Gastroesophageal sphincter (tissue), 4 donors: ENCODE measurements at regions not wholly inside any gene's neighbourhood (a gene's known extent, or its start where the extent isn't known, plus 50 kb on each side); places are given as distances from the start of the nearest gene placed in this dataset.

Experiments
- ATAC-seq: fragments of 150-250 bp; one replicate; pipeline ENCODE4 v1.9.1; 2016; ENCODE audit warnings: mild to moderate bottlenecking, moderate library complexity
- H3K27ac ChIP-seq, 4 donors: fragments of 200-600 bp; sonication (generic) in 3 of 4; 1 replicate in 3 of 4; 2 replicates in 1 of 4; pipeline ENCODE4 v1.5.1; 2016 to 2019
- H3K27me3 ChIP-seq: fragments of 200-600 bp; sonication (generic); one replicate; pipeline ENCODE4 v1.5.1; 2019
- H3K36me3 ChIP-seq, 2 donors: fragments of 200-600 bp; sonication (generic); one replicate each; pipeline ENCODE4 v1.5.1; 2019; ENCODE audit warnings: control low read depth in 1 of 2
- H3K4me1 ChIP-seq, 3 donors: fragments of 200-600 bp; sonication (generic); 1 replicate in 2 of 3; 2 replicates in 1 of 3; pipeline ENCODE4 v1.5.1; 2016 to 2019; ENCODE audit warnings: control low read depth in 2 of 3
- H3K4me3 ChIP-seq, 2 donors: fragments of 200-600 bp; sonication (generic); one replicate each; pipeline ENCODE4 v1.5.1; 2019; ENCODE audit warnings: mild to moderate bottlenecking in 1 of 2, moderate library complexity in 1 of 2
- H3K9me3 ChIP-seq, 3 donors: fragments of 200-600 bp; sonication (generic); one replicate each; pipeline ENCODE4 v1.5.1; 2017 to 2019; ENCODE audit warnings: control low read depth in 2 of 3
- CTCF ChIP-seq, 4 experiments: fragments of 200-600 bp in 2 of 4; fragments of 450-650 bp in 2 of 4; sonication (generic) in 1 of 4; IDR thresholded peaks; one replicate each; pipeline ENCODE4 v1.5.1; 2017 to 2019; ENCODE audit warnings: antibody characterized with exemption in 4 of 4, mild to moderate bottlenecking in 2 of 4, moderate library complexity in 2 of 4
- EP300 ChIP-seq: sonication (generic); formaldehyde crosslinking; IDR thresholded peaks from one replicate; pipeline ENCODE4 v1.6.1; 2017; ENCODE audit warnings: antibody characterized with exemption, mild to moderate bottlenecking
- POLR2A ChIP-seq, 2 donors: fragments of 450-650 bp; IDR thresholded peaks; one replicate each; pipeline ENCODE4 v1.6.1; 2017; ENCODE audit warnings: antibody characterized with exemption in 2 of 2, mild to moderate bottlenecking in 2 of 2, moderate library complexity in 1 of 2
- POLR2AphosphoS5 ChIP-seq: sonication (generic); formaldehyde crosslinking; IDR thresholded peaks from one replicate; pipeline ENCODE4 v1.6.1; 2017; ENCODE audit warnings: antibody characterized with exemption
- WGBS, 2 donors: methylation state at CpG; one replicate each; pipeline ENCODE4 v1.1.5; 2018; ENCODE audit warnings: low coverage in 1 of 2; 5-methylcytosine and 5-hydroxymethylcytosine counted together

- TF ChIP-seq POLR2AphosphoS5 (no peak), POLR2A (IDR thresholded peaks at IDR 0.05) (no peak), EP300 (no peak), CTCF (IDR thresholded peaks at IDR 0.05) (no peak)
- no peaks in the 10 kb centered on the region for H3K4me1 ChIP-seq
- H3K27me3 ChIP-seq: no peaks in the 10 kb centered on the region
- ATAC-seq: no peak
- H3K27ac ChIP-seq: no peak overlapping the region
- no peak overlapping the region for H3K4me3 ChIP-seq
- no peaks in the 10 kb centered on the region for H3K9me3 ChIP-seq
- H3K36me3 ChIP-seq: no peaks in the 10 kb centered on the region
Observed at GRCh38 chr3:59595830-59596229, 546.0 kb upstream of the CFAP20DC start.

GRCh38 chr3:59593380-59593779, 543.6 kb upstream of the CFAP20DC start:
- Histone ChIP-seq H3K9me3 (no peaks in the 10 kb centered on the region), H3K27me3 (no peaks in the 10 kb centered on the region), H3K36me3 (no peaks in the 10 kb centered on the region), H3K4me3 (no peak overlapping the region), H3K4me1 (no peaks in the 10 kb centered on the region), H3K27ac (no peak overlapping the region)
- ATAC-seq: no peak
- no peak for TF ChIP-seq CTCF (IDR thresholded peaks at IDR 0.05)
- TF ChIP-seq POLR2AphosphoS5: no peak
- TF ChIP-seq EP300: no peak
- no peak for TF ChIP-seq POLR2A (IDR thresholded peaks at IDR 0.05)

GRCh38 chr3:59580996-59581395, 531.2 kb upstream of the CFAP20DC start:
- TF ChIP-seq POLR2A (IDR thresholded peaks at IDR 0.05) (no peak), POLR2AphosphoS5 (no peak), EP300 (no peak), CTCF (IDR thresholded peaks at IDR 0.05) (no peak)
- H3K4me1 ChIP-seq: no peaks in the 10 kb centered on the region
- ATAC-seq: no peak
- 88% methylated on average over 1 to 2 of the region's 2 CpGs for WGBS, 2 donors
- no peak overlapping the region for H3K4me3 ChIP-seq
- H3K27me3 ChIP-seq: no peaks in the 10 kb centered on the region
- no peak overlapping the region for H3K27ac ChIP-seq
- H3K36me3 ChIP-seq: no peaks in the 10 kb centered on the region
- peaks cover 0 to 3% (median 0%) of the 10 kb centered on the region in 3 donors for H3K9me3 ChIP-seq

GRCh38 chr3:59580499-59580898, 530.7 kb upstream of the CFAP20DC start:
- 66 to 90% methylated on average over 2 of the region's 3 CpGs for WGBS, 2 donors
- no peaks in the 10 kb centered on the region for H3K27me3 ChIP-seq
- H3K4me1 ChIP-seq: peaks cover 0 to 2% (median 0%) of the 10 kb centered on the region in 3 donors
- H3K36me3 ChIP-seq: no peaks in the 10 kb centered on the region
- H3K9me3 ChIP-seq: no peaks in the 10 kb centered on the region
- no peak for TF ChIP-seq POLR2A (IDR thresholded peaks at IDR 0.05)
- no peak for TF ChIP-seq CTCF (IDR thresholded peaks at IDR 0.05)
- TF ChIP-seq EP300: no peak
- TF ChIP-seq POLR2AphosphoS5: no peak
- H3K27ac ChIP-seq: no peak overlapping the region
- no peak for ATAC-seq
- no peak overlapping the region for H3K4me3 ChIP-seq

- H3K36me3 ChIP-seq: no peaks in the 10 kb centered on the region
- WGBS, 2 donors: 80% methylated on average over 1 of the region's 1 CpG; no CpG with 5 or more reads in 1 of the 2 donors
- TF ChIP-seq POLR2A (IDR thresholded peaks at IDR 0.05) (no peak), CTCF (IDR thresholded peaks at IDR 0.05) (no peak), EP300 (no peak), POLR2AphosphoS5 (no peak)
- H3K27me3 ChIP-seq: no peaks in the 10 kb centered on the region
- H3K4me3 ChIP-seq: no peak overlapping the region
- no peak for ATAC-seq
- H3K4me1 ChIP-seq: peaks cover 0 to 21% (median 5%) of the 10 kb centered on the region in 3 donors
- H3K27ac ChIP-seq: no peak overlapping the region
- H3K9me3 ChIP-seq: no peaks in the 10 kb centered on the region
Observed at GRCh38 chr3:59578129-59578528, 528.3 kb upstream of the CFAP20DC start.
